GM12878 (cell line): ENCODE measurements at regions not wholly inside any gene's neighbourhood (a gene's known extent, or its start where the extent isn't known, plus 50 kb on each side); places are given as distances from the start of the nearest gene placed in this dataset.

Experiments
- ATAC-seq: fragments of 200-7000 bp; cut with Tn5 transposase; 3 replicates; pipeline ENCODE4 v1.9.1; 2020; ENCODE audit warnings: mild to moderate bottlenecking, moderate library complexity
- BruUV-seq: library from RNA; stranded (reverse); fragments of 400-500 nt; replicated peaks from 2 replicates; lab custom pipeline; 2021; lab: Mats Ljungman, UMichigan
- CTCF ChIA-PET: fragments of 300-600 bp; sonication (Branson Sonifier 250); formaldehyde crosslinking; extraction: SDS; loops from one replicate; lab custom pipeline; 2021; ENCODE audit warnings: inconsistent platforms; lab: Yijun Ruan, JAX
- POLR2A ChIA-PET: fragments of 350-600 bp; formaldehyde crosslinking; extraction: SDS; loops from one replicate; lab custom pipeline; 2021; ENCODE audit warnings: inconsistent platforms; lab: Charles Lee
- RAD21 ChIA-PET: fragments of 300-600 bp; sonication (Branson Sonifier 250); formaldehyde crosslinking; loops from one replicate; lab custom pipeline; 2023; ENCODE audit warnings: antibody characterized with exemption; ENCODE audit not compliant: unreplicated experiment; lab: Charles Lee
- SMC1A ChIA-PET: fragments of 300-600 bp; sonication (Branson Sonifier 250); formaldehyde crosslinking; loops from one replicate; lab custom pipeline; 2023; ENCODE audit not compliant: unreplicated experiment, uncharacterized antibody; lab: Charles Lee
- DNase-seq: peaks from one replicate; pipeline ENCODE4 v3.0.0-alpha.2; 2011; ENCODE audit warnings: low read depth, low spot score
- FAIRE-seq: peaks from 3 replicates; lab custom pipeline; 2011; peaks lifted over from hg19 to GRCh38; lab: Jason Lieb, UNC
- H2AFZ ChIP-seq: 2 replicates; pipeline ENCODE4 v1.6.0; 2011; ENCODE audit warnings: low read depth, low read length, control low read depth; ENCODE audit not compliant: control insufficient read depth
- H3K27ac ChIP-seq: 2 replicates; pipeline ENCODE4 v1.5.1; 2011; ENCODE audit warnings: control low read depth; ENCODE audit not compliant: control insufficient read depth, insufficient read depth
- H3K27me3 ChIP-seq, 2 experiments: replicated peaks in 1 of 2; 2 replicates each; pipeline versions ENCODE4 v1.6.0 to v1.6.1; 2011; ENCODE audit warnings: low read length in 1 of 2; ENCODE audit not compliant: control insufficient read depth in 2 of 2, insufficient read depth in 2 of 2
- H3K36me3 ChIP-seq, 2 experiments: 2 replicates each; pipeline ENCODE4 v1.5.1; 2011; ENCODE audit warnings: low read length in 1 of 2; ENCODE audit not compliant: control insufficient read depth in 2 of 2, insufficient read depth in 2 of 2
- H3K4me1 ChIP-seq: 2 replicates; pipeline ENCODE4 v1.6.1; 2011; ENCODE audit warnings: mild to moderate bottlenecking, low read length, moderate library complexity, mixed read lengths; ENCODE audit not compliant: control insufficient read depth, insufficient read depth
- H3K4me2 ChIP-seq: 2 replicates; pipeline ENCODE4 v1.6.0; 2011; ENCODE audit warnings: control low read depth; ENCODE audit not compliant: control insufficient read depth, insufficient read depth
- H3K4me3 ChIP-seq: fragments of 200-600 bp; sonication (generic); 2 replicates; pipeline ENCODE4 v1.5.1; 2016
- H3K79me2 ChIP-seq: 2 replicates; pipeline ENCODE4 v1.6.0; 2011; ENCODE audit warnings: low read length; ENCODE audit not compliant: control insufficient read depth, insufficient read depth
- H3K9ac ChIP-seq: 2 replicates; pipeline ENCODE4 v1.8.0; 2011; ENCODE audit warnings: low read length, control low read depth, mixed read lengths; ENCODE audit not compliant: control insufficient read depth, insufficient read depth
- H3K9me3 ChIP-seq: replicated peaks from 3 replicates; pipeline ENCODE4 v1.5.1; 2011; ENCODE audit warnings: mild to moderate bottlenecking, low read length; ENCODE audit not compliant: control insufficient read depth, insufficient read depth
- H4K20me1 ChIP-seq: 2 replicates; pipeline ENCODE4 v1.6.0; 2011; ENCODE audit not compliant: control insufficient read depth, insufficient read depth
- BCL11A ChIP-seq: IDR thresholded peaks from 2 replicates; pipeline ENCODE4 v1.6.1; 2011; ENCODE audit warnings: low read depth, low read length
- BMI1 ChIP-seq: fragments of 450-650 bp; IDR thresholded peaks from 2 replicates; pipeline ENCODE4 v1.6.1; 2016; ENCODE audit warnings: mild to moderate bottlenecking, moderate library complexity, borderline replicate concordance
- CBX3 ChIP-seq: fragments of 200-600 bp; sonication (generic); IDR thresholded peaks from 2 replicates; pipeline ENCODE4 v1.6.1; 2016; ENCODE audit warnings: low read depth, borderline replicate concordance
- CREB1 ChIP-seq: IDR thresholded peaks from 2 replicates; pipeline ENCODE4 v1.6.1; 2012; ENCODE audit warnings: low read depth, mild to moderate bottlenecking, inconsistent platforms
- GABPA ChIP-seq: IDR thresholded peaks from 2 replicates; pipeline ENCODE4 v1.6.1; 2014; ENCODE audit warnings: antibody characterized with exemption, low read depth, mild to moderate bottlenecking, inconsistent platforms
- IRF3 ChIP-seq: fragments of 450-650 bp; IDR thresholded peaks from 2 replicates; pipeline ENCODE4 v1.6.1; 2014; ENCODE audit warnings: mild to moderate bottlenecking
- MYC ChIP-seq: IDR thresholded peaks from 2 replicates; pipeline ENCODE4 v1.6.1; 2011; ENCODE audit warnings: mild to moderate bottlenecking, low read length, moderate library complexity, inconsistent platforms; ENCODE audit not compliant: insufficient read depth, insufficient replicate concordance, insufficient read length, severe bottlenecking
- POLR2AphosphoS5 ChIP-seq: IDR thresholded peaks from 2 replicates; pipeline ENCODE4 v1.6.1; 2011; ENCODE audit warnings: mild to moderate bottlenecking, low read length, inconsistent platforms
- SPI1 ChIP-seq: IDR thresholded peaks from 2 replicates; pipeline ENCODE4 v1.6.1; 2011; ENCODE audit warnings: low read depth, mild to moderate bottlenecking, low read length, moderate library complexity, borderline replicate concordance; ENCODE audit not compliant: insufficient read depth
- SUZ12 ChIP-seq: fragments of 200-600 bp; sonication (generic); IDR thresholded peaks from one replicate; pipeline ENCODE4 v1.6.1; 2018; ENCODE audit warnings: antibody characterized with exemption, mild to moderate bottlenecking; ENCODE audit not compliant: unreplicated experiment
- ZBTB11 ChIP-seq: fragments of 450-650 bp; formaldehyde crosslinking; IDR thresholded peaks from 2 replicates; pipeline ENCODE4 v1.5.0; 2022; ENCODE audit warnings: mild to moderate bottlenecking, missing genetic modification characterization
- ZNF217 ChIP-seq: fragments of 450-650 bp; IDR thresholded peaks from 2 replicates; pipeline ENCODE4 v1.6.1; 2017; ENCODE audit warnings: antibody characterized with exemption, mild to moderate bottlenecking
- ZSCAN29 ChIP-seq: fragments of 450-650 bp; IDR thresholded peaks from 2 replicates; pipeline ENCODE4 v1.6.1; 2017; ENCODE audit warnings: mild to moderate bottlenecking, moderate library complexity
- WGBS: methylation state at CpG from one replicate; pipeline ENCODE4 v1.1.6; 2016; ENCODE audit warnings: low lambda C conversion rate; ENCODE audit not compliant: insufficient replicate concordance, insufficient coverage; ENCODE audit errors: missing lambda C conversion rate; 5-methylcytosine and 5-hydroxymethylcytosine counted together
- in situ Hi-C: fragments of 300-500 bp; cut with MboI; formaldehyde crosslinking; loops from 9 replicates; pipeline ENCODE4 v1.14.3; 2018; ENCODE audit warnings: mixed read lengths
- intact Hi-C: fragments of 100-400 bp; cut with micrococcal nuclease; formaldehyde crosslinking; loops from one replicate; pipeline ENCODE4 v1.14.2; 2022; ENCODE audit not compliant: unreplicated experiment
- TF ChIP-seq, protein P1 (sequence below): IDR thresholded peaks from 2 replicates; pipeline ENCODE4 v1.6.1; 2011; ENCODE audit warnings: mild to moderate bottlenecking, low read depth, low read length, moderate library complexity; ENCODE audit not compliant: insufficient replicate concordance

DNA sequence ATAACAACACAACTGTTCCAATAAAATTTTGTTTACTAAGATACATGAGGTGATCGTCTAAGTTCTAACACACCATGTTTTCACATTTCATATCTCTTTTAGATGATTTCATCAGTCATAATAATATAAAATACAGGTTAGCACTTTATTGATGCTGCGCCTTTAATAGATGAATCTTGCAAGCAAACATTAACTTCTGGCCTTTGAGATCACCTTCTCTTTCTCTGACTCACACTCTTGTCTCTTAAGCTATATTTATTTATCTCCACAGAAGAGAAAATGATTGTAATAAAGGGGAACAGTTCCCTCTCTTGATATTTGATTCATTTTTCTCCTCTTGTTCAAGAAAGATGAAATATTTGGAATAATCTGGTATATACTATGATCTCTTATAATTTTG lies 603.3 kb upstream of the POU3F3 start:
- Histone ChIP-seq H4K20me1 (no peaks in the 10 kb centered on the region), H3K4me1 (no peaks in the 10 kb centered on the region), H3K36me3 (no peaks in the 10 kb centered on the region), H3K27ac (no peak overlapping the region), H3K9ac (no peak overlapping the region), H2AFZ (no peak overlapping the region), H3K4me3 (no peak overlapping the region)
- 45% methylated on average over 2 of the region's 2 CpGs for WGBS
- FAIRE-seq (no peak), ATAC-seq (no peak), DNase-seq (no peak)
- CTCF ChIA-PET = no interaction called here
- POLR2A ChIA-PET = no interaction called here
- intact Hi-C loops = no loop called here
- RAD21 ChIA-PET = no interaction called here
- no TSS peak for BruUV-seq
- TF ChIP-seq, protein P1, sequence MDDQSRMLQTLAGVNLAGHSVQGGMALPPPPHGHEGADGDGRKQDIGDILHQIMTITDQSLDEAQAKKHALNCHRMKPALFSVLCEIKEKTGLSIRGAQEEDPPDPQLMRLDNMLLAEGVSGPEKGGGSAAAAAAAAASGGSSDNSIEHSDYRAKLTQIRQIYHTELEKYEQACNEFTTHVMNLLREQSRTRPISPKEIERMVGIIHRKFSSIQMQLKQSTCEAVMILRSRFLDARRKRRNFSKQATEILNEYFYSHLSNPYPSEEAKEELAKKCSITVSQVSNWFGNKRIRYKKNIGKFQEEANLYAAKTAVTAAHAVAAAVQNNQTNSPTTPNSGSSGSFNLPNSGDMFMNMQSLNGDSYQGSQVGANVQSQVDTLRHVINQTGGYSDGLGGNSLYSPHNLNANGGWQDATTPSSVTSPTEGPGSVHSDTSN = no peak
- TF ChIP-seq, all 136 proteins: peak for 0
- Histone ChIP-seq H3K79me2 (no peaks in the 10 kb centered on the region), H3K4me2 (no peak overlapping the region), H3K9me3 (no peaks in the 10 kb centered on the region), H3K27me3 (no peaks in the 10 kb centered on the region)
- SMC1A ChIA-PET = no interaction called here
- in situ Hi-C loops = no loop called here

DNA sequence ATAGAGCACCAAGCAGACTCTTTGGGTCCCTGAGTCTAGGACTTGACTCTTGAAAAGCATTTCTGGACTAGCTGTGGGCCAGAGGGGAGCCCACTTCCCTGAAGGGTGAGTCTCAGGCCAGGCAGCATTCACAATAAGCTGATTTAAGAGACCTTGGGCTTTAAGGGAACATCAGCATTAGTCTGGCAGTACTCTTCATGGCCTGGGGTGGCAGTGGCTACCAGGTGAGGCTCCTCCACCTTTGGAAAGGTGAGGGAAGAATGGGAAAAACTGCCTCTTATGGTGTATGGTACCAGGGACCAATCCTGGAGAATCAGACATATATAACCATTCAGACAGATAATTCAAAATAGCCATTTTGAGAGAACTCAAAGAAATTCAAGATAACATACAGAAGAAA lies 599.9 kb upstream of the POU3F3 start:
- H3K9me3 ChIP-seq = no peaks in the 10 kb centered on the region
- POLR2A ChIA-PET = no interaction called here
- no TSS peak for BruUV-seq
- CTCF ChIA-PET = interaction anchor here (0.7 kb wide), 1 partner anchor 700 kb away, joined by 3 read pairs; no protein-coding TSS in a partner anchor
- FAIRE-seq (no peak), DNase-seq (no peak), ATAC-seq (no peak)
- H3K79me2 ChIP-seq = no peaks in the 10 kb centered on the region
- H3K4me3 ChIP-seq = no peak overlapping the region
- no peak overlapping the region for H3K4me2 ChIP-seq
- H4K20me1 ChIP-seq = no peaks in the 10 kb centered on the region
- H2AFZ ChIP-seq = no peak overlapping the region
- SMC1A ChIA-PET = no interaction called here
- intact Hi-C loops (no loop called here), in situ Hi-C loops (no loop called here)
- no peaks in the 10 kb centered on the region for H3K4me1 ChIP-seq
- no peak overlapping the region for H3K9ac ChIP-seq
- no peaks in the 10 kb centered on the region for H3K27me3 ChIP-seq
- no peaks in the 10 kb centered on the region for H3K36me3 ChIP-seq
- no peak overlapping the region for H3K27ac ChIP-seq
- RAD21 ChIA-PET = no interaction called here
- TF ChIP-seq CREB1 (no peak), BMI1 (no peak), IRF3 (no peak), POLR2AphosphoS5 (no peak), SPI1 (no peak), ZSCAN29 (no peak), ZNF217 (no peak), BCL11A (no peak), GABPA (no peak), ZBTB11 (CRISPR knock-in tag) (no peak), CBX3 (no peak), MYC (no peak), SUZ12 (no peak)
